Fibroblast of villous mesenchyme (primary cell): ENCODE measurements at regions not wholly inside any gene's neighbourhood (a gene's known extent, or its start where the extent isn't known, plus 50 kb on each side); places are given as distances from the start of the nearest gene placed in this dataset.

ENCODE experiments used
- DNase-seq: peaks from one replicate; pipeline ENCODE4 v3.0.0-alpha.2; 2010; ENCODE audit warnings: low read depth
- H3K4me3 ChIP-seq: 2 replicates; pipeline ENCODE4 v1.5.1; 2011; ENCODE audit warnings: low read depth, mild to moderate bottlenecking, low read length
- CTCF ChIP-seq: IDR thresholded peaks from 2 replicates; pipeline ENCODE4 v1.5.1; 2012; ENCODE audit warnings: low read depth, mild to moderate bottlenecking, low read length; ENCODE audit not compliant: insufficient read depth

- no peak overlapping the region for H3K4me3 ChIP-seq
Observed at GRCh38 chr4:66609014-66609413, 936.3 kb downstream of the CENPC start.

GRCh38 chr4:66606908-66607307, 936.6 kb upstream of the EPHA5 start:
- no peak for TF ChIP-seq CTCF
- DNase-seq = no peak
- no peak overlapping the region for H3K4me3 ChIP-seq

More at GRCh38 chr4:66609014-66609413, 936.3 kb downstream of the CENPC start:
- DNase-seq = no peak
- TF ChIP-seq CTCF = no peak

DNA sequence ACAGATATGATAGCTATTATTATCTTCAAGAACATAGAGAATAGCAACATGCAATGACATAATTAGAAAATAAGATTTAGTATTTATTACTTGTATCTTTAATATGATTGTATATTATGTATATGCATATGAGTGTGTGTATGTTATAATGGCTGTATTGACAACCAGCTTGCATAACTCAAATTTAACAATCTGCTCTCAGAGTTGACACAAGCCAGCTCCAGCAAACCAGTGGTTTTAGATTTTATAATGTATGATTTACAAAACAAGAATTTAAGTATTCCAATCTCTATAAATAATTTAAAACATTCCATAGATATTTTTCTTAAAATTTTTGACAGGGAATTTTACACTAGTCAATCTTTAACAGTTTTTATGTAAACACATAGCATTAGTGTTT, 935.9 kb upstream of the EPHA5 start:
- no peak for TF ChIP-seq CTCF
- no peak for DNase-seq
- no peak overlapping the region for H3K4me3 ChIP-seq

- H3K4me3 ChIP-seq = no peak overlapping the region
- no peak for TF ChIP-seq CTCF
- no peak for DNase-seq
Observed at GRCh38 chr4:66604192-66604591, 933.9 kb upstream of the EPHA5 start.

GRCh38 chr4:66602622-66603021, 932.3 kb upstream of the EPHA5 start:
- no peak overlapping the region for H3K4me3 ChIP-seq
- DNase-seq = no peak
- TF ChIP-seq CTCF = no peak

DNA sequence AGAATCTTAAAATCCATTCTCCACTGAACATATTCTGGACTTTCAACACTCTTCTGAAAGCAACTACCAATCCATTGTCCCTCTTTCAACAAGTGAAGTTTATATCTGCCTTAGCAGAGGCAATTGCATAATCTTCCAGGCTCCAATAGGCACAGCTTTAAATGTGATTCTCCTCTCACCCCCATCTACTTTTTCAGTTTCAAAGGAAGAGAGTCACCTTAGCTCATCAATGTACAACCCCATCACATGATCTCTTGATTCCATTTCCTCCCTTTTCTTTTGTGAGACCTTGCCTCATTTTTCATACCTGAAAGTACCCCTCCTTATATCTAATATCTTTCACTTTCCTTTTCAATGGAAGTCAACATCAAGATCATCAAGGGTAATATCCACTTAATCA, 921.7 kb upstream of the EPHA5 start:
- DNase-seq = no peak
- no peak for TF ChIP-seq CTCF
- no peak overlapping the region for H3K4me3 ChIP-seq

DNA sequence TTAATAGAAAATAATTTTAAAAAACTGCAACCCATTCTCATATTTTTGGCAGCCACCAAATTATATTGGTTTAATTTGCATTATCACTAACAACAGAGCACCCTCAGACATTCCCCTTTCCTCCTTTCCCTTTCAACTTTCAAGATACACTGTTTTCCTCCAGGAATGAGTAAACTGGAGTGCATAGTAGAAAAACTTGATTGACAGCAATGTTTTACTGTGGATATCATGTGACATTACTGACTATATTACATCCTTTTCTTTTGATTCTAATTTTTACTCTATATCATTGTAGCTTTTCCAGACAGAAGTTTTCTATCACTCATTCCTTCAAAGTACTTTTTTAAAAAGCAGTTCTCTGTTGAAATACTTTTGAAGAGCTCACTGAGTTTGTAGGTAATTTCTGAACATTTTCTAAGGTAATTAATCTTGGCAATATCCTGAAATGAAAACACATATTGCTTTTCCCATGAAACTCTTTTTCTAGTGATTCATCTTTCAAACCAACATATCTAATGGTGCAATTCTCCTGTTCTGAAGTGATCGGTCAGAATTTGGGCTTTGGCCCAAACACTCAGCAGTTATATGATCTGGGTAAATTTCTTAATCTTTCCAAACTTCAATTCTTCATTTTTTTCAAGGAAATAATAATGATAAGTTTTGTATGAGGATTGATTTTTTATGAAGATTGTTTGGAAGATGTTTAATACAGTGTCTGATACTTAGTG, 920.4 kb upstream of the EPHA5 start:
- no peak overlapping the region for H3K4me3 ChIP-seq
- DNase-seq = no peak
- TF ChIP-seq CTCF = no peak
